Ovary (tissue), 3 donors: ENCODE measurements at regions not wholly inside any gene's neighbourhood (a gene's known extent, or its start where the extent isn't known, plus 50 kb on each side); places are given as distances from the start of the nearest gene placed in this dataset.

ENCODE experiments used
- EP300 ChIP-seq: sonication (generic); formaldehyde crosslinking; IDR thresholded peaks from one replicate; pipeline ENCODE4 v1.6.1; 2017; ENCODE audit warnings: antibody characterized with exemption
- POLR2A ChIP-seq: fragments of 450-650 bp; IDR thresholded peaks from one replicate; pipeline ENCODE4 v1.6.1; 2017; ENCODE audit warnings: antibody characterized with exemption, mild to moderate bottlenecking, moderate library complexity
- TF ChIP-seq, protein P1 (sequence below), 3 donors: fragments of 450-650 bp in 2 of 3; fragments of 200-600 bp in 1 of 3; IDR thresholded peaks; one replicate each; pipeline versions ENCODE4 v1.5.1 to v1.8.0; 2016 to 2022; ENCODE audit warnings: antibody characterized with exemption in 3 of 3, mild to moderate bottlenecking in 1 of 3
- donor health status: DM: no; HTN: no; CAD: no.

DNA sequence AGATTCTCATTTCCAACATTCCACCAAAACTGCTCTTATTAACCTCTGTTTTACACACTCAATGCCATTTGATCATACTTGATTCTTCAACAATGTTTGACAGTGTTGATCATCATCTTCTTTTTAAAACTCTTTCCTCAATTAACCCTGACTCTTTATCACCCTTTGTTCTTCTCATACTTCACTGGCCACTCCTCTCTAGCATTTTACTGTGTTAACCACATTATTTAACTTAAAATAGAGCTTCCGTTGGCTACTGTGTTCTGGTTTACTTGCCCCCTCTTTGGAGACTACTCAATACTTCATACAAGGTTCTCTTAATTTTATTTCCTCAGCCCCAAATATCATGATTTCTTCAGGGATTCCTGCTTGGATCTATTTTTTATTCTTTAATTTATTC is 121.1 kb upstream of the SPRY2 start:
- TF ChIP-seq, protein P1, sequence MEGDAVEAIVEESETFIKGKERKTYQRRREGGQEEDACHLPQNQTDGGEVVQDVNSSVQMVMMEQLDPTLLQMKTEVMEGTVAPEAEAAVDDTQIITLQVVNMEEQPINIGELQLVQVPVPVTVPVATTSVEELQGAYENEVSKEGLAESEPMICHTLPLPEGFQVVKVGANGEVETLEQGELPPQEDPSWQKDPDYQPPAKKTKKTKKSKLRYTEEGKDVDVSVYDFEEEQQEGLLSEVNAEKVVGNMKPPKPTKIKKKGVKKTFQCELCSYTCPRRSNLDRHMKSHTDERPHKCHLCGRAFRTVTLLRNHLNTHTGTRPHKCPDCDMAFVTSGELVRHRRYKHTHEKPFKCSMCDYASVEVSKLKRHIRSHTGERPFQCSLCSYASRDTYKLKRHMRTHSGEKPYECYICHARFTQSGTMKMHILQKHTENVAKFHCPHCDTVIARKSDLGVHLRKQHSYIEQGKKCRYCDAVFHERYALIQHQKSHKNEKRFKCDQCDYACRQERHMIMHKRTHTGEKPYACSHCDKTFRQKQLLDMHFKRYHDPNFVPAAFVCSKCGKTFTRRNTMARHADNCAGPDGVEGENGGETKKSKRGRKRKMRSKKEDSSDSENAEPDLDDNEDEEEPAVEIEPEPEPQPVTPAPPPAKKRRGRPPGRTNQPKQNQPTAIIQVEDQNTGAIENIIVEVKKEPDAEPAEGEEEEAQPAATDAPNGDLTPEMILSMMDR (IDR thresholded peaks at IDR 0.05), result no peak
- TF ChIP-seq POLR2A (no peak), EP300 (no peak)
